ENCODE measurements at regions not wholly inside any gene's neighbourhood (a gene's known extent, or its start where the extent isn't known, plus 50 kb on each side); places are given as distances from the start of the nearest gene placed in this dataset.

- Histone ChIP-seq H3K9me3 (ENCODE audit: control insufficient read depth, low read length) (no peaks in the 10 kb centered on the region), H3K27me3 (replicated peaks; ENCODE audit: control insufficient read depth, insufficient read depth, low read length, poor library complexity, severe bottlenecking) (no peaks in the 10 kb centered on the region), H3K4me3 (ENCODE audit: insufficient read depth, low read depth, low read length, poor library complexity, severe bottlenecking) (no peak overlapping the region), H3K27ac (ENCODE audit: insufficient read depth, low read length, poor library complexity, severe bottlenecking) (no peak overlapping the region), H3K36me3 (ENCODE audit: control insufficient read depth, insufficient read depth, low read length) (no peaks in the 10 kb centered on the region), H3K4me1 (ENCODE audit: control insufficient read depth, insufficient read depth, low read length, poor library complexity, severe bottlenecking) (no peaks in the 10 kb centered on the region)
- DNase-seq: no peak
These were observed 90.0 kb downstream of the FAM174B start for GRCh38 chr15:92565351-92566125.

- DNase-seq: no peak
- Histone ChIP-seq H3K9me3 (ENCODE audit: control insufficient read depth, low read length) (no peaks in the 10 kb centered on the region), H3K4me1 (ENCODE audit: control insufficient read depth, insufficient read depth, low read length, poor library complexity, severe bottlenecking) (no peaks in the 10 kb centered on the region), H3K4me3 (ENCODE audit: insufficient read depth, low read depth, low read length, poor library complexity, severe bottlenecking) (no peak overlapping the region), H3K36me3 (ENCODE audit: control insufficient read depth, insufficient read depth, low read length) (no peaks in the 10 kb centered on the region), H3K27ac (ENCODE audit: insufficient read depth, low read length, poor library complexity, severe bottlenecking) (no peak overlapping the region), H3K27me3 (replicated peaks; ENCODE audit: control insufficient read depth, insufficient read depth, low read length, poor library complexity, severe bottlenecking) (no peaks in the 10 kb centered on the region)
These were observed 93.8 kb downstream of the FAM174B start for GRCh38 chr15:92561754-92562153.

- Histone ChIP-seq H3K4me1 (ENCODE audit: control insufficient read depth, insufficient read depth, low read length, poor library complexity, severe bottlenecking) (no peaks in the 10 kb centered on the region), H3K27me3 (replicated peaks; ENCODE audit: control insufficient read depth, insufficient read depth, low read length, poor library complexity, severe bottlenecking) (no peaks in the 10 kb centered on the region), H3K36me3 (ENCODE audit: control insufficient read depth, insufficient read depth, low read length) (no peaks in the 10 kb centered on the region), H3K4me3 (ENCODE audit: insufficient read depth, low read depth, low read length, poor library complexity, severe bottlenecking) (no peak overlapping the region), H3K9me3 (ENCODE audit: control insufficient read depth, low read length) (no peaks in the 10 kb centered on the region), H3K27ac (ENCODE audit: insufficient read depth, low read length, poor library complexity, severe bottlenecking) (no peak overlapping the region)
- DNase-seq: no peak
These were observed 102.3 kb downstream of the FAM174B start for GRCh38 chr15:92553317-92553716.

GRCh38 chr15:92545996-92546395 lies 109.6 kb downstream of the FAM174B start:
- Histone ChIP-seq H3K27ac (ENCODE audit: insufficient read depth, low read length, poor library complexity, severe bottlenecking) (no peak overlapping the region), H3K27me3 (replicated peaks; ENCODE audit: control insufficient read depth, insufficient read depth, low read length, poor library complexity, severe bottlenecking) (no peaks in the 10 kb centered on the region), H3K9me3 (ENCODE audit: control insufficient read depth, low read length) (no peaks in the 10 kb centered on the region), H3K36me3 (ENCODE audit: control insufficient read depth, insufficient read depth, low read length) (no peaks in the 10 kb centered on the region), H3K4me1 (ENCODE audit: control insufficient read depth, insufficient read depth, low read length, poor library complexity, severe bottlenecking) (no peaks in the 10 kb centered on the region), H3K4me3 (ENCODE audit: insufficient read depth, low read depth, low read length, poor library complexity, severe bottlenecking) (no peak overlapping the region)
- DNase-seq: no peak

- no peaks in the 10 kb centered on the region for H3K9me3 ChIP-seq (ENCODE audit: control insufficient read depth, low read length)
- H3K4me1 ChIP-seq (ENCODE audit: control insufficient read depth, insufficient read depth, low read length, poor library complexity, severe bottlenecking): no peaks in the 10 kb centered on the region
- no peaks in the 10 kb centered on the region for H3K36me3 ChIP-seq (ENCODE audit: control insufficient read depth, insufficient read depth, low read length)
- no peak for DNase-seq
- H3K27ac ChIP-seq (ENCODE audit: insufficient read depth, low read length, poor library complexity, severe bottlenecking): no peak overlapping the region
- H3K4me3 ChIP-seq (ENCODE audit: insufficient read depth, low read depth, low read length, poor library complexity, severe bottlenecking): no peak overlapping the region
- no peaks in the 10 kb centered on the region for H3K27me3 ChIP-seq (replicated peaks; ENCODE audit: control insufficient read depth, insufficient read depth, low read length, poor library complexity, severe bottlenecking)
These were observed 114.0 kb downstream of the FAM174B start for GRCh38 chr15:92541291-92542200.

GRCh38 chr15:92538115-92538514 lies 117.5 kb downstream of the FAM174B start:
- no peaks in the 10 kb centered on the region for H3K9me3 ChIP-seq (ENCODE audit: control insufficient read depth, low read length)
- H3K36me3 ChIP-seq (ENCODE audit: control insufficient read depth, insufficient read depth, low read length): no peaks in the 10 kb centered on the region
- H3K4me1 ChIP-seq (ENCODE audit: control insufficient read depth, insufficient read depth, low read length, poor library complexity, severe bottlenecking): no peaks in the 10 kb centered on the region
- H3K27ac ChIP-seq (ENCODE audit: insufficient read depth, low read length, poor library complexity, severe bottlenecking): no peak overlapping the region
- no peaks in the 10 kb centered on the region for H3K27me3 ChIP-seq (replicated peaks; ENCODE audit: control insufficient read depth, insufficient read depth, low read length, poor library complexity, severe bottlenecking)
- H3K4me3 ChIP-seq (ENCODE audit: insufficient read depth, low read depth, low read length, poor library complexity, severe bottlenecking): no peak overlapping the region
- no peak for DNase-seq

- H3K4me1 ChIP-seq (ENCODE audit: control insufficient read depth, insufficient read depth, low read length, poor library complexity, severe bottlenecking): no peaks in the 10 kb centered on the region
- H3K36me3 ChIP-seq (ENCODE audit: control insufficient read depth, insufficient read depth, low read length): no peaks in the 10 kb centered on the region
- H3K9me3 ChIP-seq (ENCODE audit: control insufficient read depth, low read length): no peaks in the 10 kb centered on the region
- H3K4me3 ChIP-seq (ENCODE audit: insufficient read depth, low read depth, low read length, poor library complexity, severe bottlenecking): no peak overlapping the region
- DNase-seq: no peak
- no peaks in the 10 kb centered on the region for H3K27me3 ChIP-seq (replicated peaks; ENCODE audit: control insufficient read depth, insufficient read depth, low read length, poor library complexity, severe bottlenecking)
- H3K27ac ChIP-seq (ENCODE audit: insufficient read depth, low read length, poor library complexity, severe bottlenecking): no peak overlapping the region
These were observed 122.3 kb downstream of the FAM174B start for GRCh38 chr15:92533298-92533697.

- Histone ChIP-seq H3K4me3 (ENCODE audit: insufficient read depth, low read depth, low read length, poor library complexity, severe bottlenecking) (no peak overlapping the region), H3K27ac (ENCODE audit: insufficient read depth, low read length, poor library complexity, severe bottlenecking) (no peak overlapping the region), H3K27me3 (replicated peaks; ENCODE audit: control insufficient read depth, insufficient read depth, low read length, poor library complexity, severe bottlenecking) (no peaks in the 10 kb centered on the region), H3K4me1 (ENCODE audit: control insufficient read depth, insufficient read depth, low read length, poor library complexity, severe bottlenecking) (no peaks in the 10 kb centered on the region), H3K9me3 (ENCODE audit: control insufficient read depth, low read length) (no peaks in the 10 kb centered on the region), H3K36me3 (ENCODE audit: control insufficient read depth, insufficient read depth, low read length) (no peaks in the 10 kb centered on the region)
- DNase-seq: no peak
These were observed 124.2 kb downstream of the FAM174B start for GRCh38 chr15:92531406-92531805.

- no peaks in the 10 kb centered on the region for H3K4me1 ChIP-seq (ENCODE audit: control insufficient read depth, insufficient read depth, low read length, poor library complexity, severe bottlenecking)
- DNase-seq: no peak
- H3K9me3 ChIP-seq (ENCODE audit: control insufficient read depth, low read length): no peaks in the 10 kb centered on the region
- no peaks in the 10 kb centered on the region for H3K36me3 ChIP-seq (ENCODE audit: control insufficient read depth, insufficient read depth, low read length)
- H3K27me3 ChIP-seq (replicated peaks; ENCODE audit: control insufficient read depth, insufficient read depth, low read length, poor library complexity, severe bottlenecking): no peaks in the 10 kb centered on the region
- no peak overlapping the region for H3K27ac ChIP-seq (ENCODE audit: insufficient read depth, low read length, poor library complexity, severe bottlenecking)
- H3K4me3 ChIP-seq (ENCODE audit: insufficient read depth, low read depth, low read length, poor library complexity, severe bottlenecking): no peak overlapping the region
These were observed 126.8 kb downstream of the FAM174B start for GRCh38 chr15:92528736-92529135.

GRCh38 chr15:92527197-92527596 lies 128.4 kb downstream of the FAM174B start:
- DNase-seq: no peak
- H3K27ac ChIP-seq (ENCODE audit: insufficient read depth, low read length, poor library complexity, severe bottlenecking): no peak overlapping the region
- no peak overlapping the region for H3K4me3 ChIP-seq (ENCODE audit: insufficient read depth, low read depth, low read length, poor library complexity, severe bottlenecking)
- no peaks in the 10 kb centered on the region for H3K27me3 ChIP-seq (replicated peaks; ENCODE audit: control insufficient read depth, insufficient read depth, low read length, poor library complexity, severe bottlenecking)
- no peaks in the 10 kb centered on the region for H3K36me3 ChIP-seq (ENCODE audit: control insufficient read depth, insufficient read depth, low read length)
- no peaks in the 10 kb centered on the region for H3K9me3 ChIP-seq (ENCODE audit: control insufficient read depth, low read length)
- H3K4me1 ChIP-seq (ENCODE audit: control insufficient read depth, insufficient read depth, low read length, poor library complexity, severe bottlenecking): no peaks in the 10 kb centered on the region

Data from effector memory CD4-positive, alpha-beta T cell (primary cell).